ENCODE measurements at regions not wholly inside any gene's neighbourhood (a gene's known extent, or its start where the extent isn't known, plus 50 kb on each side); places are given as distances from the start of the nearest gene placed in this dataset.

DNA sequence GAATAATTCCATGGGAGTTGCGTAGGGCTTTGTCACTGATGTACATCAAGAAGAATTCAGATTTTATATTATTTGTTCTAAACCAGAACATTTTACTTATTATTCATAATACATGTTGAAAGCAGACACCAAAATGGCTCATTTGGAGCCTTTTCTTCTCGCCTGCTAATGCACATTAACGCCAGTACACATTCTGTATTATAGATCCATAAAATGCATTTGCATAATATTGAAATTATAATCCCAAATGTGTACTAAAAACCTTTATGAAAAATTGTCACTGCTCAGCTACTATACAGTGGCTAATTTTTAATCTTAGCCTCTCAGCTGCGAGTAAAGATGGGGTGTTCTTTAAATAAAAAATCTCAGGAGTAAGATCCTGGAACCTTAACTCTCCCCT, 452.2 kb upstream of the HNRNPA3 start:
- Histone ChIP-seq H3K4me1 (ENCODE audit: control insufficient read depth, insufficient read depth, low read length) (no peaks in the 10 kb centered on the region), H3K36me3 (ENCODE audit: control insufficient read depth, insufficient read depth, low read length) (no peaks in the 10 kb centered on the region), H3K9me3 (ENCODE audit: control insufficient read depth, insufficient read depth, low read depth, low read length) (no peaks in the 10 kb centered on the region), H3K4me3 (ENCODE audit: low read depth in 2 of 2, low read length in 2 of 2) (no peak overlapping the region), H3K27ac (ENCODE audit: low read length) (no peak overlapping the region), H3K27me3 (ENCODE audit: control insufficient read depth, insufficient read depth, low read length) (peaks cover 7% of the 10 kb centered on the region; the same call in 1 of the 2 replicates)
- ChIA-PET CTCF (no interaction called here), POLR2A (no interaction called here)
- in situ Hi-C loops (cut with HindIII; ENCODE audit: low pct_unique_long_range_greater_than_20kb, low sequenced_read_pairs) = no loop called here
- no peak for DNase-seq (ENCODE audit: low read depth, low spot score)
- intact Hi-C loops (cut with micrococcal nuclease; ENCODE audit: unreplicated experiment) = no loop called here
- no TSS peak for BruUV-seq (replicated peaks)
- no peak for ATAC-seq
- TF ChIP-seq, protein P1, sequence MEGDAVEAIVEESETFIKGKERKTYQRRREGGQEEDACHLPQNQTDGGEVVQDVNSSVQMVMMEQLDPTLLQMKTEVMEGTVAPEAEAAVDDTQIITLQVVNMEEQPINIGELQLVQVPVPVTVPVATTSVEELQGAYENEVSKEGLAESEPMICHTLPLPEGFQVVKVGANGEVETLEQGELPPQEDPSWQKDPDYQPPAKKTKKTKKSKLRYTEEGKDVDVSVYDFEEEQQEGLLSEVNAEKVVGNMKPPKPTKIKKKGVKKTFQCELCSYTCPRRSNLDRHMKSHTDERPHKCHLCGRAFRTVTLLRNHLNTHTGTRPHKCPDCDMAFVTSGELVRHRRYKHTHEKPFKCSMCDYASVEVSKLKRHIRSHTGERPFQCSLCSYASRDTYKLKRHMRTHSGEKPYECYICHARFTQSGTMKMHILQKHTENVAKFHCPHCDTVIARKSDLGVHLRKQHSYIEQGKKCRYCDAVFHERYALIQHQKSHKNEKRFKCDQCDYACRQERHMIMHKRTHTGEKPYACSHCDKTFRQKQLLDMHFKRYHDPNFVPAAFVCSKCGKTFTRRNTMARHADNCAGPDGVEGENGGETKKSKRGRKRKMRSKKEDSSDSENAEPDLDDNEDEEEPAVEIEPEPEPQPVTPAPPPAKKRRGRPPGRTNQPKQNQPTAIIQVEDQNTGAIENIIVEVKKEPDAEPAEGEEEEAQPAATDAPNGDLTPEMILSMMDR (IDR thresholded peaks at IDR 0.05) = no peak
- no peak for TF ChIP-seq SIN3A (IDR thresholded peaks at IDR 0.05; ENCODE audit: borderline replicate concordance, insufficient read depth, low read depth, low read length)
- no peak for TF ChIP-seq POLR2AphosphoS5 (IDR thresholded peaks at IDR 0.05; ENCODE audit: low read depth, low read length)
- TF ChIP-seq, protein P2, sequence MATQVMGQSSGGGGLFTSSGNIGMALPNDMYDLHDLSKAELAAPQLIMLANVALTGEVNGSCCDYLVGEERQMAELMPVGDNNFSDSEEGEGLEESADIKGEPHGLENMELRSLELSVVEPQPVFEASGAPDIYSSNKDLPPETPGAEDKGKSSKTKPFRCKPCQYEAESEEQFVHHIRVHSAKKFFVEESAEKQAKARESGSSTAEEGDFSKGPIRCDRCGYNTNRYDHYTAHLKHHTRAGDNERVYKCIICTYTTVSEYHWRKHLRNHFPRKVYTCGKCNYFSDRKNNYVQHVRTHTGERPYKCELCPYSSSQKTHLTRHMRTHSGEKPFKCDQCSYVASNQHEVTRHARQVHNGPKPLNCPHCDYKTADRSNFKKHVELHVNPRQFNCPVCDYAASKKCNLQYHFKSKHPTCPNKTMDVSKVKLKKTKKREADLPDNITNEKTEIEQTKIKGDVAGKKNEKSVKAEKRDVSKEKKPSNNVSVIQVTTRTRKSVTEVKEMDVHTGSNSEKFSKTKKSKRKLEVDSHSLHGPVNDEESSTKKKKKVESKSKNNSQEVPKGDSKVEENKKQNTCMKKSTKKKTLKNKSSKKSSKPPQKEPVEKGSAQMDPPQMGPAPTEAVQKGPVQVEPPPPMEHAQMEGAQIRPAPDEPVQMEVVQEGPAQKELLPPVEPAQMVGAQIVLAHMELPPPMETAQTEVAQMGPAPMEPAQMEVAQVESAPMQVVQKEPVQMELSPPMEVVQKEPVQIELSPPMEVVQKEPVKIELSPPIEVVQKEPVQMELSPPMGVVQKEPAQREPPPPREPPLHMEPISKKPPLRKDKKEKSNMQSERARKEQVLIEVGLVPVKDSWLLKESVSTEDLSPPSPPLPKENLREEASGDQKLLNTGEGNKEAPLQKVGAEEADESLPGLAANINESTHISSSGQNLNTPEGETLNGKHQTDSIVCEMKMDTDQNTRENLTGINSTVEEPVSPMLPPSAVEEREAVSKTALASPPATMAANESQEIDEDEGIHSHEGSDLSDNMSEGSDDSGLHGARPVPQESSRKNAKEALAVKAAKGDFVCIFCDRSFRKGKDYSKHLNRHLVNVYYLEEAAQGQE (IDR thresholded peaks at IDR 0.05; ENCODE audit: insufficient read depth in 1 of 2, low read depth in 2 of 2, low read length in 1 of 2) = no peak
- no peak for TF ChIP-seq TCF7L2 (IDR thresholded peaks at IDR 0.05; ENCODE audit: low read depth, low read length)

DNA sequence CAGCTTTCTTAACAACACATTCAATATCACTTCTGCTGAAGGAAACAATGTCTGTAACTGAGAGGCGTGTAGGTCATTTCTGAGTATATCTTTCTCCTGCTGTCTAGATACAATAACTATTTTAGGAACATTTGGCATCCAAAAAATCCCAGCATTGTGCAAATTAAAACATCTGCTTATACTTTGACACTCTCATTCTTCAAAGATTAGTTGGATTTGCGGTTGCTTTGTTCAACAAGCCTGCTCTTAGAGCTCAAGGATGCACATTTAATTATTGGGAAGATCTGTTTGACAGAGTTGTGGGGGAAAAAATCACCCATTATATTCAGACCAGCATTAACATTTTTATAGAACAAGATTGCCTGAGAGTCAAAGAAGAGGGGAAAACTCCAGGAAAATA, 449.5 kb upstream of the HNRNPA3 start:
- DNase-seq (ENCODE audit: low read depth, low spot score) = no peak
- peaks cover 7% of the 10 kb centered on the region; the same call in 1 of the 2 replicates for H3K27me3 ChIP-seq (ENCODE audit: control insufficient read depth, insufficient read depth, low read length)
- H3K27ac ChIP-seq (ENCODE audit: low read length) = no peak overlapping the region
- POLR2A ChIA-PET = no interaction called here
- CTCF ChIA-PET = interaction anchor here (0.7 kb wide), 1 partner anchor 41 kb away, joined by 5 read pairs; no protein-coding TSS in a partner anchor
- no peak for ATAC-seq
- TF ChIP-seq SIN3A (IDR thresholded peaks at IDR 0.05; ENCODE audit: borderline replicate concordance, insufficient read depth, low read depth, low read length) (no peak), POLR2AphosphoS5 (IDR thresholded peaks at IDR 0.05; ENCODE audit: low read depth, low read length) (no peak), TCF7L2 (IDR thresholded peaks at IDR 0.05; ENCODE audit: low read depth, low read length) (no peak)
- TF ChIP-seq, protein P2 (IDR thresholded peaks at IDR 0.05; ENCODE audit: insufficient read depth in 1 of 2, low read depth in 2 of 2, low read length in 1 of 2) = no peak
- TF ChIP-seq, protein P1 (IDR thresholded peaks at IDR 0.05) = no peak
- BruUV-seq (replicated peaks) = no TSS peak
- intact Hi-C loops (cut with micrococcal nuclease; ENCODE audit: unreplicated experiment) (no loop called here), in situ Hi-C loops (cut with HindIII; ENCODE audit: low pct_unique_long_range_greater_than_20kb, low sequenced_read_pairs) (no loop called here)
- H3K9me3 ChIP-seq (ENCODE audit: control insufficient read depth, insufficient read depth, low read depth, low read length) = no peaks in the 10 kb centered on the region
- no peaks in the 10 kb centered on the region for H3K4me1 ChIP-seq (ENCODE audit: control insufficient read depth, insufficient read depth, low read length)
- no peaks in the 10 kb centered on the region for H3K36me3 ChIP-seq (ENCODE audit: control insufficient read depth, insufficient read depth, low read length)
- no peak overlapping the region for H3K4me3 ChIP-seq (ENCODE audit: low read depth in 2 of 2, low read length in 2 of 2)
